GM10266 (cell line): ENCODE measurements at regions not wholly inside any gene's neighbourhood (a gene's known extent, or its start where the extent isn't known, plus 50 kb on each side); places are given as distances from the start of the nearest gene placed in this dataset.

ENCODE experiments used
- DNase-seq: peaks from one replicate; pipeline ENCODE4 v3.0.0; 2012; ENCODE audit errors: extremely low spot score
- CTCF ChIP-seq: IDR thresholded peaks from 2 replicates; pipeline ENCODE4 v1.5.1; 2012; ENCODE audit warnings: mild to moderate bottlenecking, low read depth; ENCODE audit not compliant: control insufficient read depth, insufficient read depth; ENCODE audit errors: missing control alignments

GRCh38 chr9:29750062-29750461 lies 2176.8 kb upstream of the C9orf72 start:
- no peak for TF ChIP-seq CTCF
- no peak for DNase-seq

- no peak for TF ChIP-seq CTCF
- no peak for DNase-seq
Measured at GRCh38 chr9:29751226-29751625, 2177.9 kb upstream of the C9orf72 start.

- DNase-seq: no peak
- no peak for TF ChIP-seq CTCF
Measured at GRCh38 chr9:29753638-29754037, 2180.4 kb upstream of the C9orf72 start.

GRCh38 chr9:29769019-29769418 lies 2195.7 kb upstream of the C9orf72 start:
- TF ChIP-seq CTCF: no peak
- no peak for DNase-seq

- no peak for TF ChIP-seq CTCF
Measured at GRCh38 chr9:29773676-29774075, 2200.4 kb upstream of the C9orf72 start.

GRCh38 chr9:29775491-29775890 lies 2202.2 kb upstream of the C9orf72 start:
- no peak for DNase-seq

More at GRCh38 chr9:29773676-29774075, 2200.4 kb upstream of the C9orf72 start:
- DNase-seq: no peak

GRCh38 chr9:29778281-29778849 lies 2205.1 kb upstream of the C9orf72 start:
- no peak for DNase-seq
- TF ChIP-seq CTCF: no peak

More at GRCh38 chr9:29775491-29775890, 2202.2 kb upstream of the C9orf72 start:
- no peak for TF ChIP-seq CTCF
